Transverse colon (tissue), 4 donors: ENCODE measurements at regions not wholly inside any gene's neighbourhood (a gene's known extent, or its start where the extent isn't known, plus 50 kb on each side); places are given as distances from the start of the nearest gene placed in this dataset.

Source experiments
- DNase-seq: peaks from one replicate; pipeline ENCODE4 v3.0.0-alpha.2; 2019
- H3K27ac ChIP-seq, 4 donors: fragments of 200-600 bp; sonication (generic); 2 replicates each; pipeline ENCODE4 v1.5.1; 2016 to 2018; ENCODE audit warnings: inconsistent platforms in 4 of 4
- H3K27me3 ChIP-seq: fragments of 200-600 bp; sonication (generic); 2 replicates; pipeline ENCODE4 v1.5.1; 2017; ENCODE audit warnings: inconsistent platforms
- H3K36me3 ChIP-seq, 4 donors: fragments of 200-600 bp; sonication (generic); 2 replicates each; pipeline ENCODE4 v1.5.1; 2017 to 2019; ENCODE audit warnings: inconsistent platforms in 4 of 4
- H3K4me1 ChIP-seq, 4 donors: fragments of 200-600 bp; sonication (generic); 2 replicates each; pipeline ENCODE4 v1.5.1; 2017 to 2020; ENCODE audit warnings: inconsistent platforms in 4 of 4
- H3K4me3 ChIP-seq, 4 donors: fragments of 200-600 bp; sonication (generic); 1 replicate in 1 of 4; 2 replicates in 3 of 4; pipeline versions ENCODE4 v1.5.1 to v1.6.1; 2017 to 2019; ENCODE audit warnings: inconsistent platforms in 4 of 4
- H3K9me3 ChIP-seq, 2 donors: fragments of 200-600 bp; sonication (generic); 2 replicates each; pipeline ENCODE4 v1.5.1; 2017 to 2019; ENCODE audit warnings: inconsistent platforms in 2 of 2
- EP300 ChIP-seq: sonication (generic); formaldehyde crosslinking; IDR thresholded peaks from one replicate; pipeline ENCODE4 v1.6.1; 2017; ENCODE audit warnings: antibody characterized with exemption, low read depth
- POLR2A ChIP-seq: fragments of 450-650 bp; IDR thresholded peaks from one replicate; pipeline ENCODE4 v1.6.1; 2016; ENCODE audit warnings: antibody characterized with exemption, mild to moderate bottlenecking, moderate library complexity
- POLR2AphosphoS5 ChIP-seq, 3 donors: sonication (generic); formaldehyde crosslinking; IDR thresholded peaks; one replicate each; pipeline ENCODE4 v1.6.1; 2016; ENCODE audit warnings: antibody characterized with exemption in 3 of 3
- WGBS, 2 donors: methylation state at CpG; one replicate each; pipeline ENCODE4 v1.1.5; 2018; ENCODE audit warnings: low coverage in 1 of 2; 5-methylcytosine and 5-hydroxymethylcytosine counted together
- in situ Hi-C, 4 donors: fragments of 200-750 bp; cut with MboI; loops; one replicate each; pipeline versions ENCODE4 v1.15.0 to v1.15.1; 2017; ENCODE audit warnings: low sequenced_read_pairs in 3 of 4, low pct_ligation_motif_present in 1 of 4, low pct_unique_long_range_greater_than_20kb in 1 of 4
- intact Hi-C: fragments of 100-400 bp; cut with DNase I; formaldehyde crosslinking; loops from one replicate; pipeline ENCODE4 v1.15.1; 2023; ENCODE audit warnings: low total_unique reads
- TF ChIP-seq, protein P1 (sequence below), 5 experiments: fragments of 200-600 bp in 3 of 5; fragments of 450-650 bp in 2 of 5; sonication (generic) in 3 of 5; IDR thresholded peaks; 1 replicate in 2 of 5; 2 replicates in 3 of 5; pipeline ENCODE4 v1.5.1; 2016 to 2017; ENCODE audit warnings: antibody characterized with exemption in 5 of 5, inconsistent platforms in 3 of 5, mild to moderate bottlenecking in 2 of 5, moderate library complexity in 1 of 5

DNA sequence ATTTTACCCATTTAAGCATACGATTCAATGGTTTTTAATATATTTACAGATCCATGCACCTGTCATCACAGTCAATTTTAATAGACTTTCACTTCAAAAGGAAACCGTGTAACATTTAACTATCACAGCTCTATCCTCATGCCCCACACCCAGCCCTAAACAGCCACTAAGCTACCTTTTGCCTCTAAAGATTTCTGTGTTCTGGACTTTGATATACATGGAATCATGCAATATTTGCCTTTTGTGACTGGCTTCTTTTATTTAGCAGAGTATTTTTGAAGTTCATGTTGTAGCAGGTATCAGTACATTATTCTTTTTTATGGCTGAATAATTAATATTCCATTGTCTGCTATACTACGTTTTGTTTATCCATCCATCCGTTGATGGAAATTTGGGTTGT lies 50.3 kb upstream of the STX16 start:
- H3K27ac ChIP-seq, result peak overlapping the region in 3 of 4 donors; percentile 8 to 16 (median 10)
- no peaks in the 10 kb centered on the region for H3K36me3 ChIP-seq
- H3K9me3 ChIP-seq, result no peaks in the 10 kb centered on the region
- peaks cover 6 to 40% (median 14%) of the 10 kb centered on the region in 4 donors for H3K4me1 ChIP-seq
- no peak for TF ChIP-seq EP300
- TF ChIP-seq POLR2A, result no peak
- TF ChIP-seq, protein P1, sequence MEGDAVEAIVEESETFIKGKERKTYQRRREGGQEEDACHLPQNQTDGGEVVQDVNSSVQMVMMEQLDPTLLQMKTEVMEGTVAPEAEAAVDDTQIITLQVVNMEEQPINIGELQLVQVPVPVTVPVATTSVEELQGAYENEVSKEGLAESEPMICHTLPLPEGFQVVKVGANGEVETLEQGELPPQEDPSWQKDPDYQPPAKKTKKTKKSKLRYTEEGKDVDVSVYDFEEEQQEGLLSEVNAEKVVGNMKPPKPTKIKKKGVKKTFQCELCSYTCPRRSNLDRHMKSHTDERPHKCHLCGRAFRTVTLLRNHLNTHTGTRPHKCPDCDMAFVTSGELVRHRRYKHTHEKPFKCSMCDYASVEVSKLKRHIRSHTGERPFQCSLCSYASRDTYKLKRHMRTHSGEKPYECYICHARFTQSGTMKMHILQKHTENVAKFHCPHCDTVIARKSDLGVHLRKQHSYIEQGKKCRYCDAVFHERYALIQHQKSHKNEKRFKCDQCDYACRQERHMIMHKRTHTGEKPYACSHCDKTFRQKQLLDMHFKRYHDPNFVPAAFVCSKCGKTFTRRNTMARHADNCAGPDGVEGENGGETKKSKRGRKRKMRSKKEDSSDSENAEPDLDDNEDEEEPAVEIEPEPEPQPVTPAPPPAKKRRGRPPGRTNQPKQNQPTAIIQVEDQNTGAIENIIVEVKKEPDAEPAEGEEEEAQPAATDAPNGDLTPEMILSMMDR (IDR thresholded peaks at IDR 0.05), result no peak
- TF ChIP-seq POLR2AphosphoS5 (IDR thresholded peaks at IDR 0.05), result no peak
- no peak for DNase-seq
- 37 to 44% methylated on average over 4 of the region's 4 CpGs for WGBS, 2 donors
- in situ Hi-C loops, result no loop called here
- intact Hi-C loops, result no loop called here
- no peak overlapping the region for H3K4me3 ChIP-seq
- H3K27me3 ChIP-seq, result no peaks in the 10 kb centered on the region

DNA sequence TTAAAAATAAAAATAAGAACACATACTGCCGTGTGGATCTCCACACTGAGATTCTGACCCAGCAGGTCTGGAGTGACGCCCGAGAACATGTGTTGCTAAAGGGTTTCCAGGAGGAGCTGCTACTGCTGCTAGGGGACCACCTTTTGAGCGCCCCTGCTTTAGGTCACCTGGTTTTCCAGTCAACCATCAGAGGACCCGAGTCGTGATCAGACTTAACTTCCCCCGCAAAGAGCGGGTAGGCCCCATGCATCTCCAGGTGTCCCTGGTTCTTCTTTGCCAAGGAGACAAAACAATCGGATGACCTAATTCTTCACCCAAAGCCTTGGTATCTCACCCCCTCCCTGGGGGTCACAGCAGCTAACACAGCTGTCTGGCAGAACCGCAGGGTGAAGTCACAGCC lies 51.1 kb upstream of the STX16 start:
- peaks cover 6 to 40% (median 14%) of the 10 kb centered on the region in 4 donors for H3K4me1 ChIP-seq
- TF ChIP-seq EP300 (no peak), POLR2AphosphoS5 (IDR thresholded peaks at IDR 0.05) (no peak), POLR2A (no peak)
- TF ChIP-seq, protein P1 (IDR thresholded peaks at IDR 0.05), result no peak
- no peak for DNase-seq
- WGBS, 2 donors, result 85 to 100% methylated on average over 4 to 10 of the region's 10 CpGs
- intact Hi-C loops (no loop called here), in situ Hi-C loops (no loop called here)
- no peaks in the 10 kb centered on the region for H3K36me3 ChIP-seq
- H3K27ac ChIP-seq, result peak overlapping the region in 1 of 4 donors; percentile 10
- H3K9me3 ChIP-seq, result no peaks in the 10 kb centered on the region
- no peaks in the 10 kb centered on the region for H3K27me3 ChIP-seq
- H3K4me3 ChIP-seq, result no peak overlapping the region

DNA sequence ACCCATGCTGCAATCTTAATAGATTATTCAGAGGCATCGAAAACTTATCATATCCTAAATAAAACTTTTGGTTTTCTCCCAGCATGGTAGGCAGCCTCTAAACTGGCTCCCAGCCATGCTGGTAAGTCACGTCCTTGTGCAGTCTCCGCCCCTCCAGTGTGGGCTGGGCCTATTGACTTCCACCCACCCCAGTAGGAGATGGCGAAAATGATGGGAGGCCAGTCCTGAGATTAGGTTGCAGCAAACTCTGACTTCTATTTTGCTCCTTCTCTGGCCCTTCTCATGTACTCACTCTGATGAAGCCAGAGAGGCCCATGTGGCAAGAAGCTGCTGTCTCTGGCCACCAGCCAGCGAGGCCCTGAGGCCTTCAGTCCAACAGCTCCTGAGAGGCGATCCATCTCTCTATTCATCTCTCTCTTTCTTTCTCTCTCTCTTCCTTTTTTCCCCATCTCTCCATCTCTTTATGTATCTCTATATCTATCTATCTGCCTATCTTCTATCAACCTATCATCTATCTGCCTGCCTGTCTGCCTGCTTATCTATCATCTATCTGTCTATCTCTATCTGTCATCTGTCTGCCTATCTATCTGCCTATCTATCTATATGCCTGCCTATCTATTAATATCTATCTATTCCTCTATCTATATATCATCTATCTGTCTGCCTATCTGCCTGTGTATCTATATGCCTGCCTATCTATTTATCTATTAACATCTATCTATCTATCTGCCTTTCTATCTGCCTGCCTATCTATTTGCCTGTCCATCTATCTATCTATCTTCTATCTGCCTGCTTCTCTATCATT lies 52.7 kb upstream of the STX16 start:
- intact Hi-C loops, result no loop called here
- no peaks in the 10 kb centered on the region for H3K27me3 ChIP-seq
- in situ Hi-C loops, result no loop called here
- DNase-seq, result peak; percentile 32
- peak overlapping the region; percentile 69 to 83 (median 78) for H3K27ac ChIP-seq
- H3K36me3 ChIP-seq, result no peaks in the 10 kb centered on the region
- H3K4me3 ChIP-seq, result no peak overlapping the region
- TF ChIP-seq EP300, result no peak
- no peak for TF ChIP-seq POLR2AphosphoS5 (IDR thresholded peaks at IDR 0.05)
- TF ChIP-seq, protein P1 (IDR thresholded peaks at IDR 0.05), result no peak
- TF ChIP-seq POLR2A, result no peak
- WGBS, 2 donors, result 56 to 69% methylated on average over 6 of the region's 6 CpGs
- no peaks in the 10 kb centered on the region for H3K9me3 ChIP-seq
- peaks cover 6 to 40% (median 11%) of the 10 kb centered on the region in 4 donors for H3K4me1 ChIP-seq

DNA sequence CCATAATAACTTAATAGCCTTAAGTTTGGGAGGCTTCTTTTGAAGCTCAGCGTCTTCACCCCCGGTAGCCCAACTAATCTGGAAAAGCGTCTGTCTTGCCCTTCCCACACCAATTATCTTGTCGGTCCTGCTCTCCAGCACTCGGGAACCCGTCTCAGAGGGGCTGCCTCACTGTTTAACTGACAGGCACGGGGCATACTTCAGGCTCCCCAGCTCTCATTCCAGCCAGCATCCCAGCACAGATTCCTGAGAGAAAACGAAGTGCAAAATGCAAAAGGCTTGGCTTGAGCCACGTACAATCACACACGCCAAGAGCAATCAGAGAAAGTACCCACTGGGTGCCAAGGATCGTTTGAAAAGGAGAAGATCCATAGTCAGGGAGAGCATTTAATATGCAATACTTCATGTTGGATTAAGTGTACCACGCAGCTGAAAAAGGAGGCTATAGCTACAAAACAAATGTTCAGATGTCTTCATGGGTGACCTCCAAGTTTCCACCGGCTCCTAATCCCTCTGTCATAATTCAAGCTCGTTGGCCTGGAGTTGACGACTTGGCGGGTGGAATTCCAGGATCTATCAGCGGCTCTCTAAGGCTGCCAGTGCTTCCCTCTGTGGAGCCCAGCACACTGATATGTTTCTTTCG lies 53.7 kb upstream of the STX16 start:
- no peak for TF ChIP-seq POLR2A
- TF ChIP-seq POLR2AphosphoS5 (IDR thresholded peaks at IDR 0.05), result peak; percentile 55 to 61 (median 56)
- H3K4me3 ChIP-seq, result no peak overlapping the region
- WGBS, 2 donors, result 42 to 45% methylated on average over 8 to 18 of the region's 18 CpGs
- peaks cover 6 to 40% (median 11%) of the 10 kb centered on the region in 4 donors for H3K4me1 ChIP-seq
- peak; percentile 28 for DNase-seq
- peak overlapping the region; percentile 69 to 83 (median 78) for H3K27ac ChIP-seq
- H3K27me3 ChIP-seq, result no peaks in the 10 kb centered on the region
- H3K36me3 ChIP-seq, result no peaks in the 10 kb centered on the region
- in situ Hi-C loops, result no loop called here
- intact Hi-C loops, result no loop called here
- H3K9me3 ChIP-seq, result no peaks in the 10 kb centered on the region
